ENCODE measurements at regions not wholly inside any gene's neighbourhood (a gene's known extent, or its start where the extent isn't known, plus 50 kb on each side); places are given as distances from the start of the nearest gene placed in this dataset.

GRCh38 chrX:7262551-7262950 lies 114.6 kb upstream of the PUDP start:
- Histone ChIP-seq H3K4me1 (ENCODE audit: control insufficient read depth, extremely low read depth, insufficient read depth, low read length) (no peaks in the 10 kb centered on the region), H3K36me3 (ENCODE audit: control insufficient read depth in 2 of 2, extremely low read depth in 1 of 2, insufficient read depth in 2 of 2, low read length in 2 of 2) (no peaks in the 10 kb centered on the region), H3K27me3 (ENCODE audit: control insufficient read depth, extremely low read depth, insufficient read depth, low read length) (no peaks in the 10 kb centered on the region), H3K27ac (ENCODE audit: control insufficient read depth, insufficient read depth, low read length) (no peak overlapping the region), H2AFZ (ENCODE audit: control insufficient read depth, low read length) (no peak overlapping the region), H3K4me2 (ENCODE audit: control insufficient read depth, extremely low read depth, insufficient read depth, low read depth, low read length) (no peak overlapping the region), H3K9me1 (ENCODE audit: control insufficient read depth, extremely low read depth, insufficient read depth, low read length) (no peaks in the 10 kb centered on the region), H4K20me1 (ENCODE audit: control insufficient read depth, extremely low read depth, insufficient read depth, low read length) (no peaks in the 10 kb centered on the region), H3K9ac (ENCODE audit: control insufficient read depth, extremely low read depth, insufficient read depth, low read length) (no peak overlapping the region), H3K9me3 (ENCODE audit: control insufficient read depth, low read depth, low read length) (no peaks in the 10 kb centered on the region), H3K4me3 (ENCODE audit: control insufficient read depth in 2 of 3, extremely low read depth in 1 of 3, insufficient read depth in 2 of 3, low read depth in 1 of 3, low read length in 3 of 3) (no peak overlapping the region), H3K79me2 (ENCODE audit: control insufficient read depth, insufficient read depth, low read length) (no peaks in the 10 kb centered on the region)
- no peak for DNase-seq (ENCODE audit: low read depth, low spot score)
- TF ChIP-seq EZH2 (IDR thresholded peaks at IDR 0.05; ENCODE audit: low read length) (no peak), CTCF (optimal IDR thresholded peaks at IDR 0.05 in 1 of 3, IDR thresholded peaks at IDR 0.05 in 1 of 3, conservative IDR thresholded peaks at IDR 0.05 in 1 of 3; ENCODE audit: extremely low read depth in 1 of 3, insufficient read depth in 2 of 3, low read length in 3 of 3) (no peak)
- dilution Hi-C loops (cut with MboI; ENCODE audit: extremely low pct_ligation_motif_present, low sequenced_read_pairs) = no loop called here
- no peak for FAIRE-seq

GRCh38 chrX:7261672-7262332 lies 113.8 kb upstream of the PUDP start:
- H3K9me3 ChIP-seq (ENCODE audit: control insufficient read depth, low read depth, low read length) = no peaks in the 10 kb centered on the region
- no peak overlapping the region for H3K4me3 ChIP-seq (ENCODE audit: control insufficient read depth in 2 of 3, extremely low read depth in 1 of 3, insufficient read depth in 2 of 3, low read depth in 1 of 3, low read length in 3 of 3)
- H3K27ac ChIP-seq (ENCODE audit: control insufficient read depth, insufficient read depth, low read length) = no peak overlapping the region
- H3K9me1 ChIP-seq (ENCODE audit: control insufficient read depth, extremely low read depth, insufficient read depth, low read length) = no peaks in the 10 kb centered on the region
- no peaks in the 10 kb centered on the region for H3K27me3 ChIP-seq (ENCODE audit: control insufficient read depth, extremely low read depth, insufficient read depth, low read length)
- H3K36me3 ChIP-seq (ENCODE audit: control insufficient read depth in 2 of 2, extremely low read depth in 1 of 2, insufficient read depth in 2 of 2, low read length in 2 of 2) = no peaks in the 10 kb centered on the region
- no peaks in the 10 kb centered on the region for H4K20me1 ChIP-seq (ENCODE audit: control insufficient read depth, extremely low read depth, insufficient read depth, low read length)
- no peak overlapping the region for H2AFZ ChIP-seq (ENCODE audit: control insufficient read depth, low read length)
- TF ChIP-seq CTCF (optimal IDR thresholded peaks at IDR 0.05 in 1 of 3, IDR thresholded peaks at IDR 0.05 in 1 of 3, conservative IDR thresholded peaks at IDR 0.05 in 1 of 3; ENCODE audit: extremely low read depth in 1 of 3, insufficient read depth in 2 of 3, low read length in 3 of 3) (no peak), EZH2 (IDR thresholded peaks at IDR 0.05; ENCODE audit: low read length) (no peak)
- no peak overlapping the region for H3K9ac ChIP-seq (ENCODE audit: control insufficient read depth, extremely low read depth, insufficient read depth, low read length)
- no peak overlapping the region for H3K4me2 ChIP-seq (ENCODE audit: control insufficient read depth, extremely low read depth, insufficient read depth, low read depth, low read length)
- FAIRE-seq (no peak), DNase-seq (ENCODE audit: low read depth, low spot score) (no peak)
- H3K4me1 ChIP-seq (ENCODE audit: control insufficient read depth, extremely low read depth, insufficient read depth, low read length) = no peaks in the 10 kb centered on the region
- dilution Hi-C loops (cut with MboI; ENCODE audit: extremely low pct_ligation_motif_present, low sequenced_read_pairs) = no loop called here
- no peaks in the 10 kb centered on the region for H3K79me2 ChIP-seq (ENCODE audit: control insufficient read depth, insufficient read depth, low read length)

Measured in keratinocyte (primary cell).